AG04450 (cell line): ENCODE measurements at regions not wholly inside any gene's neighbourhood (a gene's known extent, or its start where the extent isn't known, plus 50 kb on each side); places are given as distances from the start of the nearest gene placed in this dataset.

Experiments used
- CTCF ChIA-PET: fragments of 300-600, 350-600 bp; formaldehyde crosslinking; extraction: SDS; loops from one replicate; lab custom pipeline; 2022; ENCODE audit warnings: antibody characterized with exemption, inconsistent platforms; lab: Charles Lee
- POLR2A ChIA-PET: fragments of 350-600 bp; formaldehyde crosslinking; extraction: SDS; loops from one replicate; lab custom pipeline; 2021; ENCODE audit warnings: antibody characterized with exemption, inconsistent platforms; lab: Yijun Ruan, JAX
- DNase-seq: peaks from one replicate; pipeline ENCODE4 v3.0.0-alpha.2; 2011; ENCODE audit warnings: low read depth, low spot score
- H3K27ac ChIP-seq: one replicate; pipeline ENCODE4 v1.5.1; 2012; ENCODE audit warnings: low read depth, low read length, control low read depth
- H3K27me3 ChIP-seq: one replicate; pipeline ENCODE4 v1.6.0; 2012; ENCODE audit warnings: low read length; ENCODE audit not compliant: control insufficient read depth, insufficient read depth
- H3K4me3 ChIP-seq: 2 replicates; pipeline ENCODE4 v1.5.1; 2011; ENCODE audit warnings: mild to moderate bottlenecking, low read depth, low read length, control low read depth
- H3K9me3 ChIP-seq: 2 replicates; pipeline ENCODE4 v1.5.1; 2012; ENCODE audit warnings: low read length; ENCODE audit not compliant: control insufficient read depth, insufficient read depth
- TF ChIP-seq, protein P1 (sequence below): IDR thresholded peaks from 2 replicates; pipeline ENCODE4 v1.5.1; 2011; ENCODE audit warnings: low read depth, low read length, control low read depth, inconsistent platforms

GRCh38 chr6:14934013-14934412 is 311.9 kb upstream of the JARID2 start:
- Histone ChIP-seq H3K9me3 (no peaks in the 10 kb centered on the region), H3K4me3 (no peak overlapping the region), H3K27me3 (no peaks in the 10 kb centered on the region), H3K27ac (no peak overlapping the region)
- TF ChIP-seq, protein P1, sequence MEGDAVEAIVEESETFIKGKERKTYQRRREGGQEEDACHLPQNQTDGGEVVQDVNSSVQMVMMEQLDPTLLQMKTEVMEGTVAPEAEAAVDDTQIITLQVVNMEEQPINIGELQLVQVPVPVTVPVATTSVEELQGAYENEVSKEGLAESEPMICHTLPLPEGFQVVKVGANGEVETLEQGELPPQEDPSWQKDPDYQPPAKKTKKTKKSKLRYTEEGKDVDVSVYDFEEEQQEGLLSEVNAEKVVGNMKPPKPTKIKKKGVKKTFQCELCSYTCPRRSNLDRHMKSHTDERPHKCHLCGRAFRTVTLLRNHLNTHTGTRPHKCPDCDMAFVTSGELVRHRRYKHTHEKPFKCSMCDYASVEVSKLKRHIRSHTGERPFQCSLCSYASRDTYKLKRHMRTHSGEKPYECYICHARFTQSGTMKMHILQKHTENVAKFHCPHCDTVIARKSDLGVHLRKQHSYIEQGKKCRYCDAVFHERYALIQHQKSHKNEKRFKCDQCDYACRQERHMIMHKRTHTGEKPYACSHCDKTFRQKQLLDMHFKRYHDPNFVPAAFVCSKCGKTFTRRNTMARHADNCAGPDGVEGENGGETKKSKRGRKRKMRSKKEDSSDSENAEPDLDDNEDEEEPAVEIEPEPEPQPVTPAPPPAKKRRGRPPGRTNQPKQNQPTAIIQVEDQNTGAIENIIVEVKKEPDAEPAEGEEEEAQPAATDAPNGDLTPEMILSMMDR, result no peak
- DNase-seq, result no peak
- POLR2A ChIA-PET, result no interaction called here
- CTCF ChIA-PET, result no interaction called here

DNA sequence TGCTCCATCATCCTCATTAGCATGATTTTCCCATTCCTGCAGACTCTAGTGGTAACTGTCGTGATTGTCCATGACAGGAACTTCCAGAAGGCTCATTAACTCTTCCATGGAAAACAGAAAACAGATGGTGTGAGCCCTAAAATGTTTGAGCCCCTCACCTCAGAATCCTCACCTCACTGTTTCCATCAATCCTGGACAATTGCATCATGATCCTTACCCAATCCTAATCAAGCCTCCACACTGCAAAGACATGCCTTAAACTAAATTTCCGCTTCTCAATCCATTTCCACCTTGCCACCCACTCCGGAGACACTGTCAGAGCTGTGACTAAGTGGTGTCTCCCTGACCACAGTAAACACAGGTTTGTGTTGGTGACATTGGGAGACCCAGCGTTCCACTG is 311.0 kb upstream of the JARID2 start:
- POLR2A ChIA-PET, result no interaction called here

DNA sequence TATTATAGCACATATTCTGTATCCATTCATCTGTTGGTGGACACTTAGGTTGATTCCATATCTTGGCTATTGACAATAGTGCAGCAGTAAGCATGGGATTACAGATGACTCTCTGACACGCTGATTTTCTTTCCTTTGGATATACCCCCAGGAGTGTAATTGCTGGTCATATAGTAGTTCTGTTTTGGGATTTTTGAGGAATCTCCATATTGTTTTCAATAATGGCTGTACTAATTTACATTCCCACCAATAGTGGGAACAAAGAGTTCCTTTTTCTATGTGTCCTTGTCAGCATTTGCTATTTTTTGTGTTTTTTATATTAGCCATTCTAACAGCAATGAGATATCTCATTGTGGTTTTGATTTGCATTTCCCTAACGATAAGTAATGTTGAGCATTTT is 309.0 kb upstream of the JARID2 start:
- H3K27me3 ChIP-seq, result no peaks in the 10 kb centered on the region
- H3K9me3 ChIP-seq, result no peaks in the 10 kb centered on the region
- H3K27ac ChIP-seq, result no peak overlapping the region
- CTCF ChIA-PET, result no interaction called here
- DNase-seq, result no peak
- TF ChIP-seq, protein P1, result no peak
- POLR2A ChIA-PET, result interaction anchor here (0.6 kb wide), 1 partner anchor 9 kb away, joined by 4 read pairs; no protein-coding TSS in a partner anchor
- no peak overlapping the region for H3K4me3 ChIP-seq

More for the DNA sequence above, 311.0 kb upstream of the JARID2 start:
- H3K4me3 ChIP-seq, result no peak overlapping the region
- H3K27me3 ChIP-seq, result no peaks in the 10 kb centered on the region
- CTCF ChIA-PET, result no interaction called here
- no peak for DNase-seq
- no peaks in the 10 kb centered on the region for H3K9me3 ChIP-seq
- no peak overlapping the region for H3K27ac ChIP-seq
- TF ChIP-seq, protein P1, result no peak

GRCh38 chr6:14943116-14943515 is 302.8 kb upstream of the JARID2 start:
- Histone ChIP-seq H3K4me3 (no peak overlapping the region), H3K27me3 (no peaks in the 10 kb centered on the region), H3K27ac (no peak overlapping the region), H3K9me3 (no peaks in the 10 kb centered on the region)
- CTCF ChIA-PET, result no interaction called here
- TF ChIP-seq, protein P1, result no peak
- POLR2A ChIA-PET, result no interaction called here
- no peak for DNase-seq

GRCh38 chr6:14944593-14944992 is 301.3 kb upstream of the JARID2 start:
- no peak for DNase-seq
- POLR2A ChIA-PET, result no interaction called here
- no peak overlapping the region for H3K27ac ChIP-seq
- H3K4me3 ChIP-seq, result no peak overlapping the region
- no peaks in the 10 kb centered on the region for H3K27me3 ChIP-seq
- no peaks in the 10 kb centered on the region for H3K9me3 ChIP-seq
- TF ChIP-seq, protein P1, result no peak
- CTCF ChIA-PET, result no interaction called here
